Adrenal gland (tissue), 9 donors: ENCODE measurements at regions not wholly inside any gene's neighbourhood (a gene's known extent, or its start where the extent isn't known, plus 50 kb on each side); places are given as distances from the start of the nearest gene placed in this dataset.

Experiments
- DNase-seq, 7 donors: peaks; one replicate each; pipeline ENCODE4 v3.0.0-alpha.2; 2019 to 2020
- H3K27ac ChIP-seq, 5 donors: fragments of 200-600 bp; sonication (generic) in 4 of 5; 1 replicate in 3 of 5; 2 replicates in 2 of 5; pipeline versions ENCODE4 v1.5.1 to v1.8.0; 2016 to 2020; ENCODE audit warnings: mild to moderate bottlenecking in 1 of 5
- H3K27me3 ChIP-seq: fragments of 200-600 bp; 2 replicates; pipeline ENCODE4 v1.8.0; 2021
- H3K36me3 ChIP-seq, 2 donors: fragments of 200-600 bp; replicated peaks in 1 of 2; 1 replicate in 1 of 2; 2 replicates in 1 of 2; pipeline versions ENCODE4 v1.5.1 to v1.8.0; 2018 to 2022
- H3K4me1 ChIP-seq, 2 donors: fragments of 200-600 bp; replicated peaks in 1 of 2; 1 replicate in 1 of 2; 2 replicates in 1 of 2; pipeline versions ENCODE4 v1.5.1 to v1.8.0; 2018 to 2021
- H3K4me3 ChIP-seq, 4 donors: fragments of 200-600 bp; sonication (generic) in 3 of 4; one replicate each; pipeline ENCODE4 v1.5.1; 2016 to 2018
- H3K9me3 ChIP-seq, 3 donors: fragments of 200-600 bp; sonication (generic) in 1 of 3; replicated peaks in 1 of 3; 1 replicate in 2 of 3; 2 replicates in 1 of 3; pipeline versions ENCODE4 v1.5.1 to v1.8.0; 2016 to 2021
- POLR2A ChIP-seq, 2 donors: fragments of 450-650 bp; IDR thresholded peaks; one replicate each; pipeline ENCODE4 v1.6.1; 2017; ENCODE audit warnings: antibody characterized with exemption in 2 of 2, mild to moderate bottlenecking in 2 of 2, moderate library complexity in 1 of 2
- WGBS, 4 donors: extraction: QIAGEN DNeasy Blood & Tissue Kit in 2 of 4; methylation state at CpG; one replicate each; pipeline versions ENCODE4 v1.1.5 to v1.1.7; 2013 to 2017; 5-methylcytosine and 5-hydroxymethylcytosine counted together
- intact Hi-C, 2 donors: fragments of 100-400 bp; cut with DNase I; formaldehyde crosslinking; loops; one replicate each; pipeline versions ENCODE4 v1.14.1 to v1.15.0; 2022 to 2023
- TF ChIP-seq, protein P1 (sequence below), 6 experiments: fragments of 450-650 bp in 4 of 6; fragments of 200-600 bp in 2 of 6; sonication (generic) in 1 of 6; IDR thresholded peaks; 1 replicate in 5 of 6; 2 replicates in 1 of 6; pipeline versions ENCODE4 v1.5.1 to v1.8.0; 2016 to 2021; ENCODE audit warnings: antibody characterized with exemption in 6 of 6, mild to moderate bottlenecking in 2 of 6, moderate library complexity in 1 of 6
- donor health status: healthy with polysubstance abuse.
- donor health status: Bipolar disorder and iron deficiency.
- donor health status: DM: yes; HTN: yes; CAD: no.
- donor health status: DM: no; HTN: no; CAD: no.
- donor health status: DM: no; HTN: no; CAD: no.

DNA sequence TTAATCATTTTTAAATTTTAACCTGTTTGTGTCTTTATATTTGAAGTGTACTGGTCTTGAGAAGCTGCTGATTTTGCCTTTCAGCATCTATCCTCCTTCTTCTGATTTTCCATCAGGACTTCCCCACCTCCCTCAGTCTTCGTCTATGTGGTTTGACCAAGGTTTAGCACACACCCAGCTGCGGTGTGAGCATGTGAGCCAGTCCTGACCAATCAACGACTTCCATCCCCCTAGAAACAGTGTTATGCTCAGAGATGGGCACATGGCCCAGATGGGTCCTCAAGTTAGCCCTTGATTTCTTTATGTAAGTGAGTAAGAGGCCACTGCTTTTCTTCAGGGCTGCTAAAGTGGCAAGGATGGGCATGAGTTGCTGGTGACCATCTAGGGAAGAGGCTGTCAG is 190.8 kb downstream of the MATN1 start:
- no peaks in the 10 kb centered on the region for H3K36me3 ChIP-seq
- TF ChIP-seq, protein P1, sequence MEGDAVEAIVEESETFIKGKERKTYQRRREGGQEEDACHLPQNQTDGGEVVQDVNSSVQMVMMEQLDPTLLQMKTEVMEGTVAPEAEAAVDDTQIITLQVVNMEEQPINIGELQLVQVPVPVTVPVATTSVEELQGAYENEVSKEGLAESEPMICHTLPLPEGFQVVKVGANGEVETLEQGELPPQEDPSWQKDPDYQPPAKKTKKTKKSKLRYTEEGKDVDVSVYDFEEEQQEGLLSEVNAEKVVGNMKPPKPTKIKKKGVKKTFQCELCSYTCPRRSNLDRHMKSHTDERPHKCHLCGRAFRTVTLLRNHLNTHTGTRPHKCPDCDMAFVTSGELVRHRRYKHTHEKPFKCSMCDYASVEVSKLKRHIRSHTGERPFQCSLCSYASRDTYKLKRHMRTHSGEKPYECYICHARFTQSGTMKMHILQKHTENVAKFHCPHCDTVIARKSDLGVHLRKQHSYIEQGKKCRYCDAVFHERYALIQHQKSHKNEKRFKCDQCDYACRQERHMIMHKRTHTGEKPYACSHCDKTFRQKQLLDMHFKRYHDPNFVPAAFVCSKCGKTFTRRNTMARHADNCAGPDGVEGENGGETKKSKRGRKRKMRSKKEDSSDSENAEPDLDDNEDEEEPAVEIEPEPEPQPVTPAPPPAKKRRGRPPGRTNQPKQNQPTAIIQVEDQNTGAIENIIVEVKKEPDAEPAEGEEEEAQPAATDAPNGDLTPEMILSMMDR (IDR thresholded peaks at IDR 0.05) = no peak
- TF ChIP-seq POLR2A (IDR thresholded peaks at IDR 0.05) = no peak
- WGBS, 4 donors = 64 to 83% (median 80%) methylated on average over 3 of the region's 3 CpGs

GRCh38 chr1:30527511-30528140 is 195.8 kb downstream of the MATN1 start:
- H3K27me3 ChIP-seq = no peaks in the 10 kb centered on the region
- DNase-seq = peak; percentile 82 to 96 (median 85)
- intact Hi-C loops = no loop called here

More for the DNA sequence above, 190.8 kb downstream of the MATN1 start:
- no peak overlapping the region for H3K27ac ChIP-seq
- intact Hi-C loops = no loop called here
- H3K4me1 ChIP-seq = no peaks in the 10 kb centered on the region
- H3K27me3 ChIP-seq = no peaks in the 10 kb centered on the region
- peaks cover 0 to 4% (median 0%) of the 10 kb centered on the region in 3 donors for H3K9me3 ChIP-seq
- no peak overlapping the region for H3K4me3 ChIP-seq
- peak in 1 of 7 donors; percentile 20 for DNase-seq

GRCh38 chr1:30526652-30527345 is 196.6 kb downstream of the MATN1 start:
- intact Hi-C loops = no loop called here

More at GRCh38 chr1:30527511-30528140, 195.8 kb downstream of the MATN1 start:
- 33 to 40% (median 37%) methylated on average over 7 to 13 of the region's 13 CpGs for WGBS, 4 donors
- H3K4me3 ChIP-seq = no peak overlapping the region
- peak overlapping the region in 3 of 5 donors; percentile 33 to 87 (median 84) for H3K27ac ChIP-seq
- peaks cover 0 to 4% (median 0%) of the 10 kb centered on the region in 3 donors for H3K9me3 ChIP-seq
- peak in 1 of 2 donors; percentile 28 for TF ChIP-seq POLR2A (IDR thresholded peaks at IDR 0.05)
- TF ChIP-seq, protein P1 (IDR thresholded peaks at IDR 0.05) = no peak
- peaks cover 4 to 17% of the 10 kb centered on the region in 2 donors for H3K4me1 ChIP-seq
- no peaks in the 10 kb centered on the region for H3K36me3 ChIP-seq

More at GRCh38 chr1:30526652-30527345, 196.6 kb downstream of the MATN1 start:
- no peaks in the 10 kb centered on the region for H3K9me3 ChIP-seq
- peak overlapping the region in 3 of 5 donors; percentile 33 to 87 (median 84) for H3K27ac ChIP-seq
- TF ChIP-seq, protein P1 (IDR thresholded peaks at IDR 0.05) = no peak
- no peak for TF ChIP-seq POLR2A (IDR thresholded peaks at IDR 0.05)
- H3K4me3 ChIP-seq = no peak overlapping the region
- no peaks in the 10 kb centered on the region for H3K27me3 ChIP-seq
- WGBS, 4 donors = 52 to 63% (median 55%) methylated on average over 3 to 6 of the region's 6 CpGs
- peaks cover 4 to 17% of the 10 kb centered on the region in 2 donors for H3K4me1 ChIP-seq
- no peaks in the 10 kb centered on the region for H3K36me3 ChIP-seq
- no peak for DNase-seq
